Retinal pigment epithelial cell (primary cell): ENCODE measurements at regions not wholly inside any gene's neighbourhood (a gene's known extent, or its start where the extent isn't known, plus 50 kb on each side); places are given as distances from the start of the nearest gene placed in this dataset.

Source experiments
- DNase-seq: peaks from one replicate; pipeline ENCODE4 v3.0.0-alpha.2; 2010; ENCODE audit warnings: low read depth
- H3K4me3 ChIP-seq: 2 replicates; pipeline ENCODE4 v1.5.1; 2011; ENCODE audit warnings: mild to moderate bottlenecking, low read length, control low read depth, moderate library complexity
- CTCF ChIP-seq: conservative IDR thresholded peaks from 2 replicates; pipeline ENCODE4 v1.5.1; 2011; ENCODE audit warnings: low read depth, low read length, control low read depth, inconsistent platforms

GRCh38 chr21:41624674-41625310, 116.8 kb upstream of the TMPRSS2 start:
- H3K4me3 ChIP-seq: no peak overlapping the region
- no peak for DNase-seq
- no peak for TF ChIP-seq CTCF

GRCh38 chr21:41623945-41624344, 116.0 kb upstream of the TMPRSS2 start:
- H3K4me3 ChIP-seq: no peak overlapping the region
- no peak for DNase-seq
- TF ChIP-seq CTCF: no peak

- no peak for TF ChIP-seq CTCF
- no peak overlapping the region for H3K4me3 ChIP-seq
- no peak for DNase-seq
These were observed 115.0 kb upstream of the TMPRSS2 start for GRCh38 chr21:41622831-41623548.

- TF ChIP-seq CTCF: no peak
- H3K4me3 ChIP-seq: no peak overlapping the region
- no peak for DNase-seq
These were observed 114.2 kb upstream of the TMPRSS2 start for GRCh38 chr21:41622201-41622600.

- DNase-seq: no peak
- TF ChIP-seq CTCF: no peak
- no peak overlapping the region for H3K4me3 ChIP-seq
These were observed 113.6 kb upstream of the TMPRSS2 start for GRCh38 chr21:41621513-41621912.

GRCh38 chr21:41620982-41621381, 113.0 kb upstream of the TMPRSS2 start:
- DNase-seq: no peak
- no peak overlapping the region for H3K4me3 ChIP-seq
- TF ChIP-seq CTCF: no peak

GRCh38 chr21:41620541-41620940, 112.6 kb upstream of the TMPRSS2 start:
- DNase-seq: no peak
- no peak overlapping the region for H3K4me3 ChIP-seq
- no peak for TF ChIP-seq CTCF
